ENCODE measurements at regions not wholly inside any gene's neighbourhood (a gene's known extent, or its start where the extent isn't known, plus 50 kb on each side); places are given as distances from the start of the nearest gene placed in this dataset.

DNA sequence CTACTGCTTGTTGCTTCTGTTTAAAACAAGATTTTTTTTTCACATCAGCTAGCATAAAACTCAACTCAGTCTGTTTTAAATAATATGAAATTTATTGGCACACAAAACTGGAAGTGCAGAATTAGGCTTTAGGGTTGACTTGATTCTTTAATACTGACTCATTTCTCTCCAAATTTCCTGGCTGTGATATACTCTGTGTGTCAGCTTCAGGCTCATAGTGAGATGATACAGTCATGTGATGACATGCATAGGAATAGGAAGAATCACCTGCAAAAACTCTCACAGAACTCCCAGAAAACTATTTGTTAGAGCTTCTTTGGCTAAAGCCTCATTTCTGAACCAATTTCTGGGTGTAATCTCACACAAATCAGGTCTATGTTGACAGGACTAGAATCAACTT, 1068.0 kb upstream of the EPHA7 start:
- Mint-ChIP-seq H3K36me3 (ENCODE audit: low read depth) (no peaks in the 10 kb centered on the region), H3K4me1 (ENCODE audit: low read depth) (no peaks in the 10 kb centered on the region), H3K9me3 (ENCODE audit: low read depth) (no peaks in the 10 kb centered on the region), H3K27ac (ENCODE audit: unreplicated experiment) (no peak overlapping the region), H3K4me3 (ENCODE audit: unreplicated experiment) (no peak overlapping the region), H3K27me3 (ENCODE audit: low read depth) (no peaks in the 10 kb centered on the region)
- TF ChIP-seq, protein P1, sequence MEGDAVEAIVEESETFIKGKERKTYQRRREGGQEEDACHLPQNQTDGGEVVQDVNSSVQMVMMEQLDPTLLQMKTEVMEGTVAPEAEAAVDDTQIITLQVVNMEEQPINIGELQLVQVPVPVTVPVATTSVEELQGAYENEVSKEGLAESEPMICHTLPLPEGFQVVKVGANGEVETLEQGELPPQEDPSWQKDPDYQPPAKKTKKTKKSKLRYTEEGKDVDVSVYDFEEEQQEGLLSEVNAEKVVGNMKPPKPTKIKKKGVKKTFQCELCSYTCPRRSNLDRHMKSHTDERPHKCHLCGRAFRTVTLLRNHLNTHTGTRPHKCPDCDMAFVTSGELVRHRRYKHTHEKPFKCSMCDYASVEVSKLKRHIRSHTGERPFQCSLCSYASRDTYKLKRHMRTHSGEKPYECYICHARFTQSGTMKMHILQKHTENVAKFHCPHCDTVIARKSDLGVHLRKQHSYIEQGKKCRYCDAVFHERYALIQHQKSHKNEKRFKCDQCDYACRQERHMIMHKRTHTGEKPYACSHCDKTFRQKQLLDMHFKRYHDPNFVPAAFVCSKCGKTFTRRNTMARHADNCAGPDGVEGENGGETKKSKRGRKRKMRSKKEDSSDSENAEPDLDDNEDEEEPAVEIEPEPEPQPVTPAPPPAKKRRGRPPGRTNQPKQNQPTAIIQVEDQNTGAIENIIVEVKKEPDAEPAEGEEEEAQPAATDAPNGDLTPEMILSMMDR (IDR thresholded peaks at IDR 0.05), result no peak
- no peak for DNase-seq (ENCODE audit: low spot score)

DNA sequence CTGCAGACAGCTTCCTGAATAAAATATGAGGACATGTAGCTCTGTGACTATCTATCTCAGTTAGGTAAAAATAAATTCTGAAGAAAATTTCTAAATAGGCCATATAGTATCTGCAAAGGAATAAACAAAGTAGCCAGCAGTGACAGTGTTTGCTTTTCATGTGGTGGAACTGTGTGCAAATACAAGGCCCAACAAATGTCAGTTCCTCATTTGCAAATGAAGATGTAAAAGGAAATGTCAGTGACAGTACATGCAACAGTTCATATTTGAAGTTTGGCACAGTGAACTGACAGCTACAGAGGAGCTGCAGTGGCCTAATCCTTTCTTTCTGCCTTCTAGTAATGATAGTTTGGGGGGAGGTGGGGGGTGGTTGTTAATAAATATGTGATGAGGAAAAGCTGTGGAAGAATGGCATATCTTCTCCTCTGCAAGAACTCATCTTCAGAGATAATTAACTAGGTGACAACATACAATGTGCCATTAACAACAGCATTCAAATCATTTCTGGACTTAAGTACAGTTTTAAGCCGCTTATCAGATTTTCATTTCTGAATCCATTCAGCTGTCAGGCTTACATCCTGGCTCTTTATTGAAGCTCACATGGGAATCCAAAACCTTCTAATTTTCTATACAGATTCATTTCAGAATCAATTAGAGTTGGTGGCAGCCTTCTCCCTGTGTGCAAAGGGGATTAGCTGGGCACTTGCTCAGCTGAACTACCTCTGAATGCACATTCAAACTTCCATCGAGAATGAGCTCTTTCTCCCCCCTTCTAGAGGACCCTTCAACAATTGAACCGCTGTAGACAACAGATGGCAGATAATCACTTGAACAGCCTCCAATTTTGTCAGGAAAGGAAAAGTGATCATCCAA, 1059.0 kb upstream of the EPHA7 start:
- H3K4me3 Mint-ChIP-seq (ENCODE audit: unreplicated experiment), result no peak overlapping the region
- peaks cover 1% of the 10 kb centered on the region for H3K36me3 Mint-ChIP-seq (ENCODE audit: low read depth)
- no peak overlapping the region for H3K27ac Mint-ChIP-seq (ENCODE audit: unreplicated experiment)
- H3K27me3 Mint-ChIP-seq (ENCODE audit: low read depth), result no peaks in the 10 kb centered on the region
- DNase-seq (ENCODE audit: low spot score), result no peak
- TF ChIP-seq, protein P1 (IDR thresholded peaks at IDR 0.05), result no peak
- peaks cover 17% of the 10 kb centered on the region for H3K9me3 Mint-ChIP-seq (ENCODE audit: low read depth)
- no peaks in the 10 kb centered on the region for H3K4me1 Mint-ChIP-seq (ENCODE audit: low read depth)

DNA sequence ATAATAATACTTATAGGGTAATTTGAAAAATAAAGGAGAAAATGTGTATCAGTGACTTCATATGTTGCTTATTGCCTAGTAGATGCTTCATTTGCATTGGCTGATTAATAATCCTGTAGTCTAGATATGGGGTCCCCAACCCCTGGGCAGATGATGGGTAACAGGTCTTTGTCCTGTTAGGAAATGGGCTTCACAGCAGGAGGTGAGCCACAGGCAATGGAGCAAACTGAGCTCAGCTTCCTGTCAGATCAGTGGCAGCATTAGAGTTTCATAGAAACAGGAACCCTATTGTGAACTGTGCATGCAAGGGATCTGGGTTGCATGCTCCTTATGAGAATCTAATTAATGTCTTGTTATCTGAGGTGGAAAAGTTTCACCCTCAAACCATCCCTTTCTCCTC, 1049.5 kb upstream of the EPHA7 start:
- Mint-ChIP-seq H3K36me3 (ENCODE audit: low read depth) (no peaks in the 10 kb centered on the region), H3K4me3 (ENCODE audit: unreplicated experiment) (no peak overlapping the region), H3K9me3 (ENCODE audit: low read depth) (no peaks in the 10 kb centered on the region), H3K27me3 (ENCODE audit: low read depth) (no peaks in the 10 kb centered on the region), H3K4me1 (ENCODE audit: low read depth) (no peaks in the 10 kb centered on the region), H3K27ac (ENCODE audit: unreplicated experiment) (no peak overlapping the region)
- DNase-seq (ENCODE audit: low spot score), result no peak
- TF ChIP-seq, protein P1 (IDR thresholded peaks at IDR 0.05), result no peak

DNA sequence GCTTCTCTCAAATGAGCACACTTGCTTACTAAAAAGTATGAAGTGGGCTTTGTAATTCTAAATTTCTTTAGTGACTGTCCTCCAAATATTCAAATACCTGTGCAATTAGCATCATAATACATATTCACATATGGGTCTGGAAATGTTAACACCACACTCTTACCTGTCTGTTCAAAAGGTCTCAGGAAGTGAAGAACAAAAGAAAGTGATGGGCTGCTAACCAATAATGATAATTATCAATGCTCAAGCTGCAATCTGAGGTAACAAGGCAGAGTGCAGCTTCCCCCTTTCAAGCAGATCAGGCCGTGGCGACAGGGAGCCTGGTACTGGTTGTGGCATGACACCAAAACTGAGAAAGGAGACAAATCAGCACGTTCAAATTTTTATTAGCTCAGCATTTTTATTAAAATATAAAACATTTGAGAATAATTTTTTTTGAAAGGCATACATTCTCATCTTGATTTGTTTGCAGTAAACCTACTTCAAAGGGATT, 1044.7 kb upstream of the EPHA7 start:
- DNase-seq (ENCODE audit: low spot score), result no peak
- Mint-ChIP-seq H3K27me3 (ENCODE audit: low read depth) (no peaks in the 10 kb centered on the region), H3K36me3 (ENCODE audit: low read depth) (no peaks in the 10 kb centered on the region), H3K27ac (ENCODE audit: unreplicated experiment) (no peak overlapping the region), H3K9me3 (ENCODE audit: low read depth) (peaks cover 5% of the 10 kb centered on the region), H3K4me1 (ENCODE audit: low read depth) (no peaks in the 10 kb centered on the region), H3K4me3 (ENCODE audit: unreplicated experiment) (no peak overlapping the region)
- TF ChIP-seq, protein P1 (IDR thresholded peaks at IDR 0.05), result no peak

DNA sequence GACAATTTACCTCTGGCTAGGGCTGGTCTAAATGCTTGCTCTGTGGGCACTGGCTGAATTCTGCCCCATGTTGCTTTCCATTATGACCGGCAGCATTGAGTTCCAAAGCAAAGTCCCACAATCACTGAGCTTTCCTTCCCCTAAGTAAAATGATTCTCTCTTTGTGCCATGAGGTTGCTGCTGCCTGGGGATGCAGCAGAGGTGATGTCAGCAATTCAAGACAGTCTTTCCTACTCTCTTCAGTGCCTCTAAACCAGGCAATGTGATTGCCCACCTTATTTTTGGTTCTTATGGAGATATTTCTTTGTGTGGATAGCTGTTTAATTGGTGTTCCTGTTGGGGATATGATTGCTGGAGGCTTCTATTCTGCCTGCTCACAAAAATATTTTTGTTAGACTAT, 1043.9 kb upstream of the EPHA7 start:
- Mint-ChIP-seq H3K9me3 (ENCODE audit: low read depth) (peaks cover 5% of the 10 kb centered on the region), H3K36me3 (ENCODE audit: low read depth) (no peaks in the 10 kb centered on the region), H3K27me3 (ENCODE audit: low read depth) (no peaks in the 10 kb centered on the region), H3K4me1 (ENCODE audit: low read depth) (no peaks in the 10 kb centered on the region), H3K27ac (ENCODE audit: unreplicated experiment) (no peak overlapping the region), H3K4me3 (ENCODE audit: unreplicated experiment) (no peak overlapping the region)
- no peak for DNase-seq (ENCODE audit: low spot score)
- TF ChIP-seq, protein P1 (IDR thresholded peaks at IDR 0.05), result no peak

Measured in chondrocyte (in vitro differentiated cells).